Fibroblast of upper back skin (primary cell): ENCODE measurements at regions not wholly inside any gene's neighbourhood (a gene's known extent, or its start where the extent isn't known, plus 50 kb on each side); places are given as distances from the start of the nearest gene placed in this dataset.

ENCODE experiments used
- DNase-seq: peaks from one replicate; pipeline ENCODE4 v3.0.0-alpha.2; 2013

- no peak for DNase-seq
Observed at GRCh38 chr6:97820400-97820799, 537.4 kb upstream of the MMS22L start.

GRCh38 chr6:97822632-97823031 lies 539.6 kb upstream of the MMS22L start:
- DNase-seq, result no peak

- peak; percentile 95 for DNase-seq
Observed at GRCh38 chr6:97841763-97842162, 558.7 kb upstream of the MMS22L start.

- DNase-seq, result no peak
Observed at GRCh38 chr6:97842521-97842920, 559.5 kb upstream of the MMS22L start.

- no peak for DNase-seq
Observed at GRCh38 chr6:97849390-97849789, 566.4 kb upstream of the MMS22L start.

- DNase-seq, result peak; percentile 76
Observed at GRCh38 chr6:97850458-97851212, 567.6 kb upstream of the MMS22L start.

GRCh38 chr6:97863697-97864096 lies 580.7 kb upstream of the MMS22L start:
- no peak for DNase-seq

GRCh38 chr6:97864366-97864765 lies 581.4 kb upstream of the MMS22L start:
- DNase-seq, result no peak

GRCh38 chr6:97864826-97865225 lies 581.8 kb upstream of the MMS22L start:
- peak; percentile 45 for DNase-seq

- DNase-seq, result peak; percentile 10
Observed at GRCh38 chr6:97865612-97866011, 582.6 kb upstream of the MMS22L start.

- no peak for DNase-seq
Observed at GRCh38 chr6:97866616-97867015, 583.6 kb upstream of the MMS22L start.

GRCh38 chr6:97867177-97867576 lies 584.2 kb upstream of the MMS22L start:
- no peak for DNase-seq

- DNase-seq, result no peak
Observed at GRCh38 chr6:97870273-97870672, 587.3 kb upstream of the MMS22L start.

GRCh38 chr6:97876711-97877110 lies 593.7 kb upstream of the MMS22L start:
- no peak for DNase-seq

GRCh38 chr6:97882755-97883154 lies 599.7 kb upstream of the MMS22L start:
- DNase-seq, result no peak

- DNase-seq, result no peak
Observed at GRCh38 chr6:97885325-97885724, 602.3 kb upstream of the MMS22L start.

GRCh38 chr6:97885828-97886227 lies 602.8 kb upstream of the MMS22L start:
- DNase-seq, result no peak

GRCh38 chr6:97901531-97901930 lies 618.5 kb upstream of the MMS22L start:
- DNase-seq, result no peak

- no peak for DNase-seq
Observed at GRCh38 chr6:97909380-97909779, 626.4 kb upstream of the MMS22L start.

- no peak for DNase-seq
Observed at GRCh38 chr6:97913721-97914120, 630.7 kb upstream of the MMS22L start.

- no peak for DNase-seq
Observed at GRCh38 chr6:97914912-97915311, 631.9 kb upstream of the MMS22L start.

- no peak for DNase-seq
Observed at GRCh38 chr6:97915537-97915936, 632.5 kb upstream of the MMS22L start.

GRCh38 chr6:97917369-97917768 lies 634.4 kb upstream of the MMS22L start:
- DNase-seq, result no peak

- DNase-seq, result no peak
Observed at GRCh38 chr6:97919046-97919445, 636.0 kb upstream of the MMS22L start.

- DNase-seq, result peak; percentile 3
Observed at GRCh38 chr6:97919631-97920030, 636.6 kb upstream of the MMS22L start.
